ENCODE measurements at regions not wholly inside any gene's neighbourhood (a gene's known extent, or its start where the extent isn't known, plus 50 kb on each side); places are given as distances from the start of the nearest gene placed in this dataset.
"Not testable (repeated sequence)": the region's sequence is repeated elsewhere in the genome, so short reads cannot be mapped to it uniquely, and the experiment has no call there.

- no peak for DNase-seq
Measured at GRCh38 chr9:129544761-129545160, 76.1 kb downstream of the C9orf50 start.

DNA sequence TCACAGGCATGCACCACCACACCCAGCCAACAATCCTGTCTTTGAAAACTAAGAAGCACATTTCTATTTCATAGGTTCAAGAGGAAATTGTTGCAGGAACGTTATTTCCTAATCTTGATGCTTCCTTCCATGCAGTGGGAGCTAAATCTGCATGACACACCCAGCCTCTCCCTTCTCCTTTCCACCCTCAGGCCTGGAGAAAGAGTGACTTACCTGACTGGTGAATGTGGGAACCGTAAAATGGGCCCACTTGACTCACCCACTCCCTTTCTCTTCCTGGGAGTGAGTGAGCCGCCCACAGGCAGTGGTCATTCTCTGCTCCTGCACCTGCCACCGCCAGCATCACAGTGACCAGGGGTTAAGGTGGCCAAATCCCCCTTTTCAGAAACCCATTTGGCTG lies 78.2 kb downstream of the C9orf50 start:
- DNase-seq: no peak

- DNase-seq: no peak
Measured at GRCh38 chr9:129541270-129541669, 79.6 kb downstream of the C9orf50 start.

- no peak for DNase-seq
Measured at GRCh38 chr9:129539446-129539845, 81.5 kb downstream of the C9orf50 start.

DNA sequence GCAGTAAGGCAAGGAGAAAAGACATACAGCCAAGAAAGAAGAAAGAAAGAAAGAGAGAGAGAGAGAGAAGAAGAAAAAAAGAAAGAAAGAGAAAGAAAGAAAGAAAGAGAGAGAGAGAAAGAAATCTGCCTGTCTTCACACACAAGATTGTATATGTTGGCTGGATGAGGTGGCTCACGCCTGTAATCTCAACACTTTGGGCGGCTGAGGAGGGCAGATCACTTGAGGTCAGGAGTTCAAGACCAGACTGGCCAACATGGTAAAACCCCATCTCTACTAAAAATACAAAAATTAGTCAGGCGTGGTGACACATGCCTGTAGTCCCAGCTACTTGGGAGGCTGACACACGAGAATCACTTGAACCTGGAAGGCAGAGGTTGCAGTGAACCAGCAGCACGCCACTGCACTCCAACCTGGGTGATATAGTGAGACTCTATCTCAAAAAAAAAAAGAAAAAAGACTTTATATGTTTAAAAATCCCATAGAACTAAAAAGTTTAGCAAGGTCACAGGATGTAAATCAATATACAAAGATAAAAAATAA lies 89.0 kb downstream of the C9orf50 start:
- not testable (repeated sequence) for DNase-seq

DNA sequence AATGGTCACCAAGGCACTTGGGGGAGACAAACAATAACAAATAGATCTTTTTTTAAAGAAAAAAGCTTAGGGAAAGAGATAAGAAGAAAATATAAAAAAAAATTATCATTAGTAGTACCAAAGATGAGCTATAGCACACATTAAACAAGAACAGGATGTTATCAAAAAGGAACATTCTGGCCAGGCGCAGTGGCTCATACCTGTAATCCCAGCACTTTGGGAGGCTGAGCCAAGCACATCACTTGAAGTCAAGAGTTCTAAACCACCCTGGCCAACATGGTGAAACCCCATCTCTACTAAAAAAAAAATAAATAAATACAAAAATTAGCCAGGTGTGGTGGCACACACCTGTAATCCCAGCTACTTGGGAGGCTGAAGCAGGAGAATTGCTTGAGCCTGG lies 92.9 kb downstream of the C9orf50 start:
- DNase-seq: not testable (repeated sequence)

GRCh38 chr9:129525656-129526196 lies 95.2 kb downstream of the C9orf50 start:
- no peak for DNase-seq

DNA sequence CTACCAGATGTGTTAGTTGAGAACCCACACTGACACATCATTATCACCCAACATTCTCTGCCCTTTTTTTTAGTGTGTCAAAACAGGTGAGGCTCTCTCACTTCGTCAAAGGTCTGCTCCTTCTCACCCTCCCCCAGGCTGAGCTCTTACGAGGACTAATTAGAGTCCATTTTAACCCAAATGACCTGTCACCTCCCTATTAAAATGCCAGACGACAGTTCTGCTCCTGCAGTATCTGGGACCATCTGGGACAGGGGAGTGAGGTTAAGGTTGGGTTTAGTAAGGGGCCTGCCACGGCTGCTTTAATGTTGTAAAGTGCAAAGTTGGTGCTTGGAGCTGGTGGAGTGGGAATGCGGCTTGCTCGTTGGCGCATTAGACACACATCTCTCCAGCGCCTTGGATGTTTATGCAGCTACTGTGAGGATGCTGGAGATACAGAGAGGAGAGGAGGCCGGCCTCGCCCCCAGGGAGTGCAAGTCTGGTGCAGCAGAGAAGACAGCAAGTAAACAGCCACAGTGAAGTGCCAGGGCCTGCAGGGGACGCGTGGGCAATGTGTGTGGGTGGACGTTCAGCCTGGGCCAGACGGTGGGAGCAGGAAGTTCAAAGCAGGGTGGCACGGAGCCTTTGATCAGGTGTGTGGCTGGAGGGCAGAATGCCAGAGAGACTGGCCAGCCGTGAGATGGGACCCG lies 96.2 kb downstream of the C9orf50 start:
- no peak for DNase-seq

- DNase-seq: no peak
Measured at GRCh38 chr9:129523943-129524581, 96.8 kb downstream of the C9orf50 start.

DNA sequence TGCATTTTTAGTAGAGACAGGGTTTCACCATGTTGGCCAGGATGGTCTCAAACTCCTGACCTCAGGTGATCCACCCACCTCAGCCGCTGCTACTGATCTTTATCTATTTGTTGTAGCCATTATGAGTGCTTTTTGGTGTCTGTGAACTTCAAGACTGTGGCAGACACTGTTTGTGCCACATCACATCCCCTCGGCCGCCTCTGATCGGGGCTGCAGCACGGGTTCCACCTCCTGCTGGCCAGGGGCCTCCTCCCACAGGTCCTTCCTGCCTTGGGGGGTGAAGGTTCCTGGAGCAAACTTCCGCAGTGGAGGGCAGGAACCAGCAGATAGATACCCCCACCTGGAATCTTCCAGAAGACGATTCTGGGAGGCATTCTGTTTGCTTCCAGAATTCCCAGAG lies 98.5 kb downstream of the C9orf50 start:
- DNase-seq: no peak

GRCh38 chr9:129520082-129520481 lies 100.8 kb downstream of the C9orf50 start:
- DNase-seq: no peak

DNA sequence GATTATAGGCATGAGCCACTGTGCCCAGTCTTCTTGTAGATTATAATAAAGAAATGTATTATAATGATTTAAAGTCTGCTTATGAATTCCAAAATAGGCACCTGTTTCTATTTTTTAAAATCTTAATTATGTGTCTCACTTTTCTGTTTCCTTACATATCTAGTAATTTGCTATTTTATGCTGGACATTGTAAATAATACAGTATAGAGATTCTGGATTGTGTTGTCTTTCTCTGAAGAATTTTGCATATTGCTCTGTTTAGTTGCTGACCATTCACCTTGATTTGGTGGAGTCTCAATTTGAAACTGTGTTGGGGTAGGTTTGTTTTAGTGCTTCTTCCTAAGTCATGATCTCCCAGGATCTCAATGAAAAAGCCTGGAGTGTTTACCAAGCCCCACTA lies 102.8 kb downstream of the C9orf50 start:
- DNase-seq: no peak

DNA sequence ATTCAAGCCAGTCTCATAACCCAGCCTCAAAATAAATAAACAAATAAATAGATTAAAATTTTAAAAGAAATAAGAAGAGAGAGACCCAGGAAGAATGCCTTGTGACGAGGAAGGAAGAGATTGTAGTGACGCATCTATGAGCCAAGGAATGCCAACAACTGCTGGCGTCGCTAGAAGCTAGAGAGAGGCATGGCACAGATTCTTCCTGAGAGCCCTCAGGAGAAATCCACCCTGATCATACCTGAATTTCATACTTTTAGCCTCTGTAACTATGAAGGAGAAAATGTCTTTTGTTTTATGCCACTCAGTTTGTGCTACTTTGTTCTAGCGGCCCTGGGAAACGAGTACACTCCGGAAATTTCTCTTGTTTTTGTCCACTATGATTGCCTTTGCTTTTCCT lies 103.9 kb downstream of the C9orf50 start:
- no peak for DNase-seq

DNA sequence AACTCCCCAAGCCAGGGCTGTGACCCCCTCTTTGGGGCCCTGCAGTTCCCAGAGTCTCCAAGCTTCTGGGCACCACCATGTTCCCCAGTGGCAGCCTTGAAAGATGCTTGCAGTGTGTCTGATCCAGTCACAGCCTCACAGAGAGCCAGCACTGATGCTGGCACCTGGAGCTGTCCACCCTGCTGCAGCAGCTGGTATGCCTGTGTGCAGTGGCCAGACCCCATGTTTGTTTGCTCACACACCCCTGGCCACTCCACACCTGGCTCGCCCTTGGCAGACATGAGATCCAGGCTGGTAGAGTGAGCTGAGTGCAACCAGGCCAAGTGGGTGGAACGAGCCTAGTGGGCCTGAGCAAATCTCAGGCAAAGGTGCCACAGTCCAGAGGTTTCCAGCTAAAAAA lies 106.0 kb downstream of the C9orf50 start:
- no peak for DNase-seq

- no peak for DNase-seq
Measured at GRCh38 chr9:129514497-129514867, 106.4 kb downstream of the C9orf50 start.

DNA sequence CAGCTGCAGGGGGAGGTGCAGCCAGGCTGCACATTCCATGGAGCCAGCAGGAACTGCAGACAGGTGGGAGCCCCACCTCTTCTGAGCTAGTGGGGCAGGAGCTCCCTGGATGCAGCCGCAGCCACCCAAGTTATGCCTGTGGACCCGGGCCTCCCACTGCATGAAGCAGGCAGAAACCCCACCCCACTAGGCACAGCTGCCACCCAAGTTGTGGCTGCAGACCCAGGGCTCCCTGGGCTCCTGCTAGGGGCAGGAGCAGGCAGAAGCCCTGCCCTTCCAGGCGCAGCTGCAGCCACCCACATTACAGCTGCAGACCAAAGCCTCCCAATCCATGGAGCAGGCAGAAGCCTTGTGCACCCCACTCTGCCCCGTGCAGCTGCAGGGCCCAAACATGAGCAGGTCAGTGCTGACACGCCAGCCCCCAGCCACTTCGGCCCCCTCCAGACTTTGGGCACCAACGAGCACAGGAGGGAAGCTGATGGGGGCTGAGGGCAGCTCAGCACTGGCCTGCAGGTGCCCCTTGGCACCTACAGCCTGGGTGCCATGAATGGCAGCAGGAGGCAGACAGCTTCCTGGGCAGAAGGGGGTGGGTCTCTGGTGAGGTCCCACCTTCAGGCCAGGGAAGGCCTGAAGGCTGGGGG lies 106.9 kb downstream of the C9orf50 start:
- no peak for DNase-seq

GRCh38 chr9:129513282-129513681 lies 107.6 kb downstream of the C9orf50 start:
- DNase-seq: no peak

DNA sequence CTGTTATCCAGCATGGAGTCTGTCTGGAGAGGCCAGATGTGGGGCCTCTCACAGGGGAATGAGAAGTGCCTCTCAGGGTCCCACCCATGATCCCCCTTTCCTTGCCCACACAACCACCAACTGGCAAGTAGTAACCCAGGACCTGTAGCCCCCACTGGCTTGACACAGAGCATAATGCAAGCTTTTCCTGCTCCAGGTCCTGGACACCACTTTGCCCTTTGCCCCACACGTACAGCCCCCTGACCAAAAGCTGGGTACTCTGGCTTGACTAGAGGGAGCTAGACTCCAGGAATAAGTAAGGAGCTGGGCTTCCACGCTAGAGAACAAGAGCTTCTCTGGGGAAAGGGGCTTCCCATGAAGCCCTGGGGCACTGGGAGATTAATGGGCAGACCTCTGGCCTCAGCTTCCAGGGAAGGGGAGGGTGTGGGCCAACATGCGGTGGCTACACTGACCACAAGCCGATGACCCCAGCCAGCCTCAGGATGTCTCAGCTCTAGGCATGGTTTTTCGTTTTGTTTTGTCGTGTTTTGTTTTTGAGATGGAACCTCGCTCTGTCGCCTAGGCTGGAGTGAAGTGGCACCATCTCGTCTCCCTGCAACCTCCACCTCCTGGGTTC lies 109.5 kb downstream of the C9orf50 start:
- DNase-seq: no peak

DNA sequence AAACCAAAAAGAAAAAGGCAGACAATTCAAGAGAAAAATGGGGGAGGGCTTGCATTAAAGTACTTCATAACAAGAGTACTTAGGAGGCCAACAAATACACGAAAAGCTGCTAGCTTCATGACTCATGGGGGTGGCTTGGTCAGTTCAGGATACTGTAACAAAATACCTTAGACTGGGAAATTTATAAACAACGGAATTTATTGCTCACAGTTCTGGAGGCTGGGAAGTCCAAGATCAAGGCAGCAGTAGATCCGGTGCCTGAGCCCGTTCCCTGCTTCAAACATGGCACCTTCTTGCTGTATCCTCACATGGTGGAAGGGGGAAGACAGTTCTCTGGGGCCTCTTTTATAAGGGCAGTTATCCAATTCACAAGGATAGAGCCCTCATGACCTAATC lies 111.4 kb downstream of the C9orf50 start:
- no peak for DNase-seq

- DNase-seq: no peak
Measured at GRCh38 chr9:129507805-129508204, 113.1 kb downstream of the C9orf50 start.

GRCh38 chr9:129506892-129507291 lies 114.0 kb downstream of the C9orf50 start:
- no peak for DNase-seq

DNA sequence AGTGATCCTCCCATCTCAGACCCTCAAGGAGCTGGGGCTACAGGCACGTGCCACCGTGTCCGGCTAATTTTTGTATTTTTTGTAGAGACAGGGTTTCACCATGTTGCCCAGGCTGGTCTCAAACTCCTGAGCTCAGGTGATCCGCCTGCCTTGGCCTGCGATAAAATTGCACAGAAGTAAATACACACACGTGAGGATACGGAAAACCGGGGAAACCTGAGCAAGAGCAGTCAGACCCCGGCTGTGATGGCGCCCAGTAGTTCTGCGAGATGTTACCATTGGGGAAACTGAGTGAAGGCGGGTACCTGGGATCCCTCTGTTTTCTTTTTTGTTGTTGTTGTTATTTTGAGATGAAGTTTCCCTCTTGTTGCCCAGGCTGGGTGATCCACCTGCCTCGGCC lies 114.9 kb downstream of the C9orf50 start:
- DNase-seq: no peak

GRCh38 chr9:129505270-129505902 lies 115.5 kb downstream of the C9orf50 start:
- no peak for DNase-seq

Data from left hindlimb (tissue), 1 donor.